IPS-18c (cell line): ENCODE measurements at regions not wholly inside any gene's neighbourhood (a gene's known extent, or its start where the extent isn't known, plus 50 kb on each side); places are given as distances from the start of the nearest gene placed in this dataset.
"Not testable (repeated sequence)": the region's sequence is repeated elsewhere in the genome, so short reads cannot be mapped to it uniquely, and the experiment has no call there.

Experiments
- H3K4me3 ChIP-seq: 2 replicates; pipeline ENCODE4 v1.7.0; 2013; ENCODE audit warnings: low read depth, mild to moderate bottlenecking, low read length, moderate library complexity; ENCODE audit not compliant: insufficient read depth
- H3K9me3 ChIP-seq: one replicate; pipeline ENCODE4 v1.6.1; 2013; ENCODE audit warnings: mild to moderate bottlenecking, low read length, moderate library complexity; ENCODE audit not compliant: control insufficient read depth, insufficient read depth

- Histone ChIP-seq H3K9me3 (peaks cover 2% of the 10 kb centered on the region), H3K4me3 (no peak overlapping the region)
Measured at GRCh38 chr2:175805442-175806124, 196.5 kb downstream of the LNPK start.

GRCh38 chr2:175804122-175804521, 197.9 kb downstream of the LNPK start:
- peaks cover 2% of the 10 kb centered on the region for H3K9me3 ChIP-seq
- H3K4me3 ChIP-seq = no peak overlapping the region

DNA sequence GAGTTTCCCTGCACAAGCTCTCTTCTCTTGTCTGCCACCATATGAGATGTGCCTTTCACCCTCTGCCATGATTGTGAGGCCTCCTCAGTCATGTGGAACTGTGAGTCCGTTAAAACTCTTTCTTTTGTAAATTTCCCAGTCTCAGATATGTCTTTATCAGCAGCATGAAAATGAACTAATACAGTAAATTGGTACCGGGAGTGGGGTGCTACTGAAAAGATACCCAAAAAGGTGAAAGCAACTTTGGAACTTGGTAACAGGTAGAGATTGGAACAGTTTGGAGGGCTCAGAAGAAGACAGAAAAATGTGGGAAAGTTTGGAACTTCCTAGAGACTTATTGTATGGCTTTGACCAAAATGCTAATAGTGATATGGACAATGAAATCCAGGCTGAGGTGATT, 205.6 kb downstream of the LNPK start:
- not testable (repeated sequence) for H3K9me3 ChIP-seq, H3K4me3 ChIP-seq

DNA sequence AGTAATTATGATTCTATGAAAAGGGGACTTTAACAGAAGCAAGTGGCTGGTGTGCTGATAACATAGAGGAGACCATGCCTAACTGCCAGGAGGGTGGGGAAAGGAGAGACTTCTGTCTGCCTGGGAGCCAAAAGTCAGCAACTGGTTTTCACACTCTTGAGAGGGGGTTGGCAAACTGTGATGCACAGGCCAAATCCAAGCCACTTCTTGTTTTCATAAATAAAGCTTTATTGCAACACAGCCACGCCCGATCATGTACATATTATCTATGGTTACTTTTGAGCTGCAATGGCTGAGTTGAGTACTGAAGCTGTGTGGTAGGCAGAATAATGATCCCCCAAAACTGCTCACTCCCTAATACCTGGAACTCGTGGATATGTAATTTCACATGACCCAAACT, 208.4 kb downstream of the LNPK start:
- Histone ChIP-seq H3K9me3 (peaks cover 2% of the 10 kb centered on the region), H3K4me3 (no peak overlapping the region)

- no peak overlapping the region for H3K4me3 ChIP-seq
Measured at GRCh38 chr2:175792881-175793280, 209.2 kb downstream of the LNPK start.

DNA sequence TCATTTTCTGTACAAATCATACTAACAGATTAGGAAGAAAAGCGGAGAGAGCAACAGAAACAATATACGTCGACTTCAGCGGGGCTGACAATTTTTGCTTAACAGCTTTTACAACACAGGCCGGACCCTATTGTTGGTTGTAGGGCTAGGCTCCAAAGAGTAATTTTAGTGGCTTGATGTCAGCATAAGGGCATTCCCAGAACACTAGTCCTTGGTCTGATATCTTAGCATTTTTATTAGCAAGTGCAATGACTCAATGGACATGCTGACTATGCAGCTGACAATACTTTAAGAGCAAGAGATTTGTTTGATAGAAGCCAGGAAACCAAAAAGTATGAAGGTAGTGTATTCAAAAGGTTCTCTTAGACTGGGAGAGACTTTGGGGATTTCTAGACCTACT, 209.9 kb downstream of the LNPK start:
- Histone ChIP-seq H3K9me3 (peaks cover 2% of the 10 kb centered on the region), H3K4me3 (no peak overlapping the region)

More at GRCh38 chr2:175792881-175793280, 209.2 kb downstream of the LNPK start:
- peaks cover 2% of the 10 kb centered on the region for H3K9me3 ChIP-seq

GRCh38 chr2:175786471-175787124, 215.5 kb downstream of the LNPK start:
- H3K4me3 ChIP-seq = no peak overlapping the region
- H3K9me3 ChIP-seq = no peaks in the 10 kb centered on the region

DNA sequence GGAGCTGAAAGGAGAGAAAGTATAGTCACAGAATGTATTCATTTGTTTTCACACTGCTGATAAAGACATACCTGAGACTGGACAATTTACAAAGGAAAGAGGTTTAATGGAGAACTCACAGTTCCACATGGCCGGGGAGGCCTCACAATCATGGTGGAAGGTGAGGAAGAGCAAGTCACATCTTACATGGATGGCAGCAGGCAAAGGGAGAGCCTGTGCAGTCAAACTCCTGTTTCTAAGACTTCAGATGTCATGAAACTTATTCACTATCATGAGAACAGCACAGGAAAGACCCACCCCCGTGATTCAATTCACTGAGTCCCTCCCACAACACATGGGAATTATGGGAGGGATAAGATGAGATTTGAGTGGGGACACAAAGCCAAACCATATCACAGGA, 224.7 kb downstream of the LNPK start:
- H3K9me3 ChIP-seq, H3K4me3 ChIP-seq: not testable (repeated sequence)

DNA sequence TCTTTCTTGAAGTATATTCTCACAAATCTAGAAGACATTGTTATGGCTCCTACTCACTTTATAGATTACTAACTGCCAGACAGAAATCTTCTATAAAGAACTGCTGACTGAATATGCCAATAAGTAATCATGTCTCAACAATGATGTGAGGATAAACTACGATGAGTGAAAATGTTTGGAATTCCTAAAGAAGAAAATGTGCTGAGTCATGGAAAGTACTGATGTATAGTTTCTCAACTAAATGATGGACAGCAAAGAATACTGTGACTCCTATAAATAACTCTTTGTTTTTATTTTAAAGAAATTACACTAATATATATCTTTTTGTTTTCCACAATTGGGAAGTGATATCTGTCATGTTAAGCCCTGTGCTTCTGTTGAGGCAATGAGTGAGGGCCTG, 232.9 kb downstream of the LNPK start:
- H3K4me3 ChIP-seq = no peak overlapping the region

GRCh38 chr2:175766880-175767279, 235.2 kb downstream of the LNPK start:
- H3K4me3 ChIP-seq = no peak overlapping the region
- H3K9me3 ChIP-seq = no peaks in the 10 kb centered on the region

More for the DNA sequence above, 232.9 kb downstream of the LNPK start:
- H3K9me3 ChIP-seq = no peaks in the 10 kb centered on the region

DNA sequence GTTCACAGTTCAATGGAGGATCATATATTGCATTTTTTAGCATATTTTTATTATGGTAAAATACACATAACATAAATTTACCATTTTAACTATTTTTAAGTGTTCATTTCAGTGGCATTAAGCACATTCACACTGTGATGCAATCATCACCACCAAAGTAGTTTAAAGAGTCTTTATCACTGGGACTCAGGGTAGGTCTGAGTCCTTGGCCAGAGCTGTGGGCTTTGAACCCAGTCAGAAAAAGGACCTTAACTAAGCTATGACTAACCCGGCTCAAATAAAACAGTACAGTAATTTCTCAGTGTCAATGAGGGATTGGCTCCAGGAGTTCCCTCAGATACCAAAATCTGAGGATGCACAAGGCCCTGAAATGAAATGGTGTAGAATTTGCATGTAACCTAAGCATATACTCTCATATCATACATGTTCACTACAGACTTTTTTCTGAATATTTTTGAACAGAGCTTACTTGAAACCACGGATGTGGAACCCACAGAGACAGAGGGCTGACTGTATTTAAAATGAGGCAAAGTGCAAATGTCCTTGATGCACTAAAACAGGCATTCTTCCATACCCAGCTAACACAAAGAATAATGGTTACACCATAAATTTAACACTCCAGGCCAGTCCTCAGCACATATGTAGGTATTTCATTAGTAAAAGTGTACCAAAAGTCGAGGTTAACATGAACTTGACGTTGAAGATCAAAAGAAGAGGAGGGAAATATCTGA, 246.2 kb downstream of the LNPK start:
- Histone ChIP-seq H3K9me3 (peaks cover 2% of the 10 kb centered on the region), H3K4me3 (no peak overlapping the region)

DNA sequence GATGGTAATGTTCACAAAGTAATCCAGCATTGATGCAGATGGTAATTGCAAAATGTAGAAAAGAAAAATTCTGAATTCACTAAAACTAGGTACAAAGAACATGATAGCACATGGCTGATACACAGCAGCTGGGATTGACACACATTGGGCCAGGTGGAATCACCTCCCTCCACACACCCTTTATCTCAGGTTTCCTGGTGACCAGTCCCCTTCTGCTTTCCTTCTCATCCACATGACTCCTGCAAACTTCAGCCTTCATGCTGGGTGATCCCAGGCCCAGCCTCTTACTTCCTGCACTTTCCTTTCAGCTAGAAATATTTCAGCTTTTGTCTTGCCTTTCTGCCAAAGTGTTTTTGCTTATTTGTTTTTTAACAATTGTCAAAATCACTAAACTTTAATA, 246.9 kb downstream of the LNPK start:
- Histone ChIP-seq H3K9me3 (peaks cover 2% of the 10 kb centered on the region), H3K4me3 (no peak overlapping the region)

DNA sequence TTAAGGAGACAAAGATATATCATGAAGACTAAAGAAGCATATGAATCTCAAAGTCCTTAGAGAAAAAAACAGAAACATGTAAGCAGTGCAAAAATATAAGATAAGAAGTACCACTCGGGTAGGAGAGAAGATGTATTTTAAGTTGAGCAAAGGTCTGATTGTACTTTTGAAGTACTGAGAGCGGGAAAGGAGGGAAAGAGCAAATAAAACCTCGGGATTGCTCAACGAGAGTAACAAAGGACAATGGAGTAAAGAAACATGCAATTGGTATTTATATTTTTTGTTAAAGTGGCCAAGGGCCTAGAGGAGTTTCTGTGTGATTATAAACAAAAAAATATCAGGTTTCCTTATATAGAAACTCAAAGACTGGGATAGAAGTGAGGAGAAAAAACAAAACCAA, 251.9 kb downstream of the LNPK start:
- peaks cover 3% of the 10 kb centered on the region for H3K9me3 ChIP-seq
- H3K4me3 ChIP-seq = no peak overlapping the region

DNA sequence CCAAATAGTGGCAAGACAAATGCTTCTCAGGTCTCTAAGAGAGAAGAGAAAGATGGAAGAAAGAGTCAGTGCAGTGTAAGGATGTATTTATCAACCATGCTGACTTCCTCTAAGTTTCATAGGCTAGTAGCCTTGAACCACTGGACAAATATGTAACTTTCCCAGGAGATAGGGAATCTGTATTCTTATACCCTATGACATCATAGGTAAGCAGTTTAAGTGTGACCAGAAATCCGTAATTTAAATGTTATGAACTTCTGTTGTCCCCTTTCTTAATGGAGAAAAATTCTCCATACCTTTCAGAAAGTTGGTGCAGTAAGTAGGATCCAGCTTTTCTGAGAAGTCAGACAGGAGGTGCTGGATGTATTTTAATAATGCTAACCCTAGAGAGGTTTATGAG, 256.2 kb downstream of the LNPK start:
- Histone ChIP-seq H3K4me3 (no peak overlapping the region), H3K9me3 (peaks cover 3% of the 10 kb centered on the region)

DNA sequence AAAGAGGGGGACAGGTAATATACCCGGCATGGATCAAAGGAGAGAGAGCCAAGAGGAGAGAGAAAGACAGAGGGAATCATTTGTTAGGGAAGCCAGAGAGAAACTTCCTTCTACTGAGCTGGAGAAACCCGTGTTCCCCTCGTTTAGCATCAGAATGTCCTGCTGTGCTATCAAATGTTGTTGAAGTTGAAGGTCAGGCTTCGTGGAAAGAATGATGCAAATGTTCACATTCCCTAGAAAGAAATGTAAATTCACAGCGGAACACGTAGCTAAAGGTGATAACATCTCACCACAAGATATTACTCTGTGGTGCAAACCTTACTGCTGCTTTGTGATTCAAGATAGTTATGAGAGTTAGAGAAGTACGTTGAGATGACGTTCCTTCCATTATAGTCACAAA, 258.1 kb downstream of the LNPK start:
- Histone ChIP-seq H3K9me3 (peaks cover 3% of the 10 kb centered on the region), H3K4me3 (no peak overlapping the region)

GRCh38 chr2:175743011-175743410, 259.1 kb downstream of the LNPK start:
- H3K9me3 ChIP-seq = peaks cover 3% of the 10 kb centered on the region
- H3K4me3 ChIP-seq = no peak overlapping the region

- H3K4me3 ChIP-seq = no peak overlapping the region
- peaks cover 3% of the 10 kb centered on the region for H3K9me3 ChIP-seq
Measured at GRCh38 chr2:175742367-175742766, 259.7 kb downstream of the LNPK start.

- Histone ChIP-seq H3K4me3 (no peak overlapping the region), H3K9me3 (peaks cover 2% of the 10 kb centered on the region)
Measured at GRCh38 chr2:175741164-175741563, 260.9 kb downstream of the LNPK start.
